Stimulated activated CD8-positive, alpha-beta memory T cell treated with anti-CD3 and anti-CD28 coated beads, Interleukin-4, amount 100 ng/mL, for 48 hours (primary cell): ENCODE measurements at regions not wholly inside any gene's neighbourhood (a gene's known extent, or its start where the extent isn't known, plus 50 kb on each side); places are given as distances from the start of the nearest gene placed in this dataset.

Experiments
- DNase-seq: peaks from one replicate; pipeline ENCODE4 v3.0.0-alpha.2; 2020

GRCh38 chr21:41048623-41049022, 119.3 kb upstream of the BACE2 start:
- no peak for DNase-seq

- no peak for DNase-seq
Measured at GRCh38 chr21:41052820-41053555, 115.0 kb upstream of the BACE2 start.

- DNase-seq: no peak
Measured at GRCh38 chr21:41054018-41054578, 113.9 kb upstream of the BACE2 start.

- DNase-seq: no peak
Measured at GRCh38 chr21:41055266-41055665, 112.7 kb upstream of the BACE2 start.

- DNase-seq: no peak
Measured at GRCh38 chr21:41059871-41060270, 108.1 kb upstream of the BACE2 start.

GRCh38 chr21:41061701-41062100, 106.3 kb upstream of the BACE2 start:
- DNase-seq: no peak

- DNase-seq: no peak
Measured at GRCh38 chr21:41064334-41064791, 103.6 kb upstream of the BACE2 start.

GRCh38 chr21:41064951-41065350, 103.0 kb upstream of the BACE2 start:
- no peak for DNase-seq

- no peak for DNase-seq
Measured at GRCh38 chr21:41065539-41065938, 102.4 kb upstream of the BACE2 start.

- DNase-seq: no peak
Measured at GRCh38 chr21:41066086-41066938, 101.6 kb upstream of the BACE2 start.

- no peak for DNase-seq
Measured at GRCh38 chr21:41067709-41068108, 100.3 kb upstream of the BACE2 start.

GRCh38 chr21:41068496-41068895, 99.5 kb upstream of the BACE2 start:
- DNase-seq: no peak

- peak; percentile 81 for DNase-seq
Measured at GRCh38 chr21:41068967-41069642, 98.9 kb upstream of the BACE2 start.

- no peak for DNase-seq
Measured at GRCh38 chr21:41070284-41070683, 97.7 kb upstream of the BACE2 start.

GRCh38 chr21:41071258-41072171, 96.4 kb upstream of the BACE2 start:
- peak; percentile 31 for DNase-seq

GRCh38 chr21:41073558-41073957, 94.4 kb upstream of the BACE2 start:
- DNase-seq: no peak

- DNase-seq: no peak
Measured at GRCh38 chr21:41074396-41075184, 93.4 kb upstream of the BACE2 start.

GRCh38 chr21:41075656-41076055, 92.3 kb upstream of the BACE2 start:
- no peak for DNase-seq

GRCh38 chr21:41076064-41076463, 91.9 kb upstream of the BACE2 start:
- no peak for DNase-seq

GRCh38 chr21:41079159-41079558, 88.8 kb upstream of the BACE2 start:
- DNase-seq: no peak

- DNase-seq: no peak
Measured at GRCh38 chr21:41080485-41081121, 87.4 kb upstream of the BACE2 start.
